GM12892 (cell line): ENCODE measurements at regions not wholly inside any gene's neighbourhood (a gene's known extent, or its start where the extent isn't known, plus 50 kb on each side); places are given as distances from the start of the nearest gene placed in this dataset.

Experiments used
- POLR2A ChIP-seq: IDR thresholded peaks from 2 replicates; pipeline ENCODE4 v1.6.1; 2011; ENCODE audit warnings: low read depth, low read length, control low read depth
- POLR2AphosphoS5 ChIP-seq: IDR thresholded peaks from 2 replicates; pipeline ENCODE4 v1.6.1; 2011; ENCODE audit warnings: low read depth, low read length, control low read depth
- TAF1 ChIP-seq: IDR thresholded peaks from 2 replicates; pipeline ENCODE4 v1.6.1; 2011; ENCODE audit warnings: low read depth, mild to moderate bottlenecking, control low read depth, low read length, borderline replicate concordance

DNA sequence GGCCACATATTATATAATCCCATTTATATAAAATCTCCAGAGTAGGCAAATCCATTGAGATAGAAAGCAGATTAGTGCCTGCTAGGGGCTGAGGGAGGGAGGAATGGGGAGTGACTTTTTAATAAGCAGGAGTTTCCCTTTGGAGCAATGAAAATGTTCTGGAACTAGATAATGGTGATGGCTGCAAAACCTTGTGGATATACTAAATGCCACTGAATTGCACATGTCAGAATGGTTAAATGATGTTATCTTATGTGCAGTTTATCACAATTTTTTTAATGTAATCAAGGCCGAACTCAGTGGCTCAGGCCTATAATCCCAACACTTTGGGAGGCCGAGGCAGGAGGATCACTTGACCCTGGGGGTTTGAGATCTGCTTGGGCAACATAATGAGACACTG lies 145.5 kb upstream of the AUTS2 start:
- TF ChIP-seq POLR2A = no peak
- no peak for TF ChIP-seq POLR2AphosphoS5
- no peak for TF ChIP-seq TAF1
